HG03103 (cell line): ENCODE measurements at regions not wholly inside any gene's neighbourhood (a gene's known extent, or its start where the extent isn't known, plus 50 kb on each side); places are given as distances from the start of the nearest gene placed in this dataset.
"Not testable (repeated sequence)": the region's sequence is repeated elsewhere in the genome, so short reads cannot be mapped to it uniquely, and the experiment has no call there.

ENCODE experiments used
- ATAC-seq: cut with Tn5 transposase; IDR thresholded peaks from one replicate; pipeline ENCODE4 v1.9.1; 2021; ENCODE audit warnings: low read depth; ENCODE audit not compliant: unreplicated experiment

DNA sequence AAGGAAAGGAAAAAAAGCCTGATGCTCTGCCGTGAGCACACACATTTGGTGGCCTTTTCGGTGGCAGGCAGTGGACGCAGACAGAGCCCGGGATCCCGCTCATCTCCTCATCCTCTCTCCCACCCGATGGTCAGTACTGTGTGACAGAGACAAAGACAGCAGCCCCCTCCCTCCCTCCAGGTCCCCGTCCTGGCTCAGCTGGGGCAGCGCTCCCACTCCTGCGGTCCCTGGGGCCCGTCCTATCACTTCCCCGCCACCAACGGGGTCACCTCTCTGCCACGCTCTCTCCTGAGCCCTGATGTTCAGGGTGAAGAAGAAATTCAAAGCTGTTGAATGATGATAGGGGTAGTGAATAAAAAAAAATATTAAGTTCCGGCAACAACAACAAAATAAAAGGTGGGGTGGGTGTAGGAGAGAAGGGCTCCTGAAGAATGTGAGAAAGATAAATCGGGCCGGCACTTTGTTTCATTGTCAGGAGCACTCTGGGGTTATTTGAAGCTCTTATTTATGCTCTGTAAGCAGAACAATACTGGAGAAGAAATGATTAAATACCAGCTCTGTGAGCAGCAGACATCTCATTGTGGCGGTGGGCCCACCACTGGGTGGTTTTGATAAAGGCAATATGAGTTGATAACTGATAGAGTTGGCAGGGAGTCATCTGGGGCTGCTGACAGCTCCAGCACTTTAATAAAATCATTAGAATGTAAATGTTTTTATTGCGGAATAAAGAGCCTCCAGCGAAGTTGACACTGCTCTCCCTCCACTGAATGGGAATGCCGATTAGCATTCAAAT, 417.7 kb downstream of the IRX1 start:
- ATAC-seq, result no peak

- ATAC-seq, result no peak
These were observed 420.1 kb downstream of the IRX1 start for GRCh38 chr5:4015709-4016108.

DNA sequence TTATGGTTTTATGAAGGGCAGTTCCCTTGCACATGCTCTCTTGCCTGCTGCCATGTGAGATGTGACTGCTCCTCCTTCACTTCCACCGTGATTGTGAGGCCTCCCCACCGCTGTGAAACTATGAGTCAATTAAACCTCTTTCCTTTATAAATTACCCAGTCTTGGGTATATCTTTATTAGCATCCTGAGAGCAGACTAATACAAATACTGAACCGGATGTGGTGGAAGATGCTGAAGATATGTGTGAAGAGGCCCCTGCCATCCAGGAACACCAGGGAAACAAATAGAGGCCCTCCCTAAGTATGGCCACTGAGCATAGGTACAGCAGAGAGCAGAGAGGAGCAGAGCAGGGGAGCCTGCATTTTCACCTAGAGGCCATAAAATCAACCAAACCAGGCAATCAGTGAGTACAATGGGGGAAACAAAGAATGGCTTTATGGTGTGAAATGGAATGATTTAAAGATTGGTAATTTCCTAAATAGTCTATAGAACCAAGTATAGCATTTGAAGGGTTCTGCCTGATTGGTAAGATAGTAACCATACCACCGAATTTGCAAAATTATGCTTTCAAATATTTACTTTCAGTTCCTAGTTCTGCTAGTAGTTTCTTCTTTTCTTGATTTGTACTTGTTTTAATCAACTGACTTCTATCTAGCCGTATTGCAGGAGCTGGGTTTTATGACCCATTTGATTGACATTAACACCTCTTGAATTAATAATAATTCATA, 421.6 kb downstream of the IRX1 start:
- no peak for ATAC-seq

- no peak for ATAC-seq
These were observed 422.4 kb downstream of the IRX1 start for GRCh38 chr5:4018007-4018406.

- no peak for ATAC-seq
These were observed 423.6 kb downstream of the IRX1 start for GRCh38 chr5:4019009-4019769.

DNA sequence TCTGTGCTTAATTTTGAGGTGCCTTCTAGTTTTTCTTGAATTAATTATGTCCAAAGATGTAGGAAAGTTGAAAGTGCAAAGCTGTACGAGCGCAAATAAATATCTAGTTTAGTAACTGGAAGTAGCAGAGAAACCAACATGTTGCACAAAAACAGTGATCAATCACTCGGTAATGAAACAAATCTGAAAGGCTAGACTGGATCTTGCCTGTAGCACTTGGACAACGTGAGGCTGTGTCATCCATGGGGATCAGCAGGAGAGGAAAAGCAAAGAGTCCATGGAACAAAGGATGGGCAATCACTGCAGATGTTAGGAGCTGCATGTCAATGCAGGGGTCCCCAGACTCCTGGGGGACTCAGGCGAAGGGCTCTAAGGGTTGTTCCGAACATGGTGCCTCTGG, 424.2 kb downstream of the IRX1 start:
- no peak for ATAC-seq

GRCh38 chr5:4020400-4020799, 424.8 kb downstream of the IRX1 start:
- no peak for ATAC-seq

DNA sequence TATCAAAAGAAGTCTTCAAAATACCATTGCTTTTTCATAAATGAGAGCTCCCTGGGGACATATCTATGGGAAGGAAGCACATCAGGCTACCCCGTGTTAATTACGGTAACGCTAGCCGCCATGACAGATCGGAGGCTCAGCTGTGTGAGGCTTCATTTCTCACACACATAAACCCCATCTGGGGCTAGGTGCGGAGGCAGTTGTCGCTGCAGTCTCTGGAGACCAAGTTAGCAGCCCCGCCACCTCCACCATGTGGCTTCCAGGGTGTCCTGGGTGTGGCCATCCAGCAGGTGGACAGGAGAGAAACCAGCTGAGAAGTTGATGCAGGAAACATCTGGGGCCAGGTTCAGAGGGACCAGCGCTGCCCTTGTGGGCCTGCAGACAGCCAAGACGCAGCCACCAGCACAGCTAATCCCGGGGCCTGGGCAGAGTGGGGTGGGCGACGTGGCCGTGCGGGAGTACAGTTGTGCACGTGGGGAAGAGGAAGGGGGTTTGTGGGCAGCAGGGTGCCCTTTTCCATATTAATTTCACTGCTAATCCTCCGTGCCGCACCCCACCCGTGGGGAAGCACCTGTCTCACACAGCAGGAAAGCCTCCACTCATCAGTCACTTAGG, 426.5 kb downstream of the IRX1 start:
- ATAC-seq, result no peak

DNA sequence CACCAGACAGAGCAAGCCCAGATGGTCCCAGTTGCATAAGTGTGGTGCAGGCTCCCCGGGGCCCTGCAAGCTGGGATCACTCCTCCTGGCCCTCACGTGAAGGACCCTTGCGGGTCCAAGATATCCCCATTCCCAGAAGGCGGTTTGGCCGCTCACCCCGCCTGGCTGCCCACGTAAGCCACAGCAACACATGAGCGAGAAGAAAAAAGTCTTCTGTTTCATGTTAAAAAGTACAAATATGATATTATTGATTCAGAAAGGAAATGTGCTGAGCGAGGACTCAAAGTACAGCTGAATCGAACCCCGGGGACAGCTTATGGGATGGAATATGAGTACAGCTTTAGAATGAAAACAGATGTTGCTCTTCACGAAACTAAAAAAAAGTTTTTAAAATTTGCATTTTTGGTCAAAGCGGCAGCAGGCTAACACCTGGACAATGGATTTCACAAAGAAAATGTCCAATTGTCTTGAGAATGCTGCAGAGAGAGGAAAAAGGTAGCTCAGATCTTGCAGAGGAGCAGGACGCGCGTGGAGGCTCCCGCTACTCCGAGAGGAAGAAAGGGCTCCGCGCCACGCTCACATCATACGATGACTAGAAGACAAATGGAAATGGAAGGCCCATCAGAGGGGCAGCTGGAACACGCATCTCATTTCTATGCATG, 427.6 kb downstream of the IRX1 start:
- no peak for ATAC-seq

DNA sequence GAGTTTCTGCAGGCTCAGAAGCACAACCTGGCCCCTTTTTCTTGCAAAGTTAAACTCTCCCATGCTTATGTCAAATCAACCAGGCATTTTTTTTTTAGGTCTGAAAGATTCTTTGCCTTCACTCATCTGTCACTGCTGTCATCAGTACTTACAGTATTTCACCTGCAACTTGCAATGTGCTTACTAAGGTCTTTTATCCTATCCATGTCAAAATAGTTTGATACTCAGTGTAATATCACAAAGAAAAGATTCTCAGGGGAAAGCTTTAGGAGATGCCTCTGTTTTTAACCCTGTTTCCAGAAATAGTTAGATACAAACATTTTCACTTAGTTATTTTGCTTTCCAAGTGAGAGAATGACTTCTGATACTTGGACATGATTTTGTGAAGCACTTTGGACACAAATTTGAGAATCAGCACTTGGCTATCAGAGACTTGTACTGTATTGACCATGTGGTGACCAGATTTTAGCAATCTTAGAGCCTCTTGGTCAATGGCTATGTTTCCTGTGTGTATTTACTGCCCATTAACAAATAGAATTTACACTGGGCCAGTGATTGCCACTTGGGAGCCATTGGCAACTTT, 428.2 kb downstream of the IRX1 start:
- ATAC-seq, result no peak

DNA sequence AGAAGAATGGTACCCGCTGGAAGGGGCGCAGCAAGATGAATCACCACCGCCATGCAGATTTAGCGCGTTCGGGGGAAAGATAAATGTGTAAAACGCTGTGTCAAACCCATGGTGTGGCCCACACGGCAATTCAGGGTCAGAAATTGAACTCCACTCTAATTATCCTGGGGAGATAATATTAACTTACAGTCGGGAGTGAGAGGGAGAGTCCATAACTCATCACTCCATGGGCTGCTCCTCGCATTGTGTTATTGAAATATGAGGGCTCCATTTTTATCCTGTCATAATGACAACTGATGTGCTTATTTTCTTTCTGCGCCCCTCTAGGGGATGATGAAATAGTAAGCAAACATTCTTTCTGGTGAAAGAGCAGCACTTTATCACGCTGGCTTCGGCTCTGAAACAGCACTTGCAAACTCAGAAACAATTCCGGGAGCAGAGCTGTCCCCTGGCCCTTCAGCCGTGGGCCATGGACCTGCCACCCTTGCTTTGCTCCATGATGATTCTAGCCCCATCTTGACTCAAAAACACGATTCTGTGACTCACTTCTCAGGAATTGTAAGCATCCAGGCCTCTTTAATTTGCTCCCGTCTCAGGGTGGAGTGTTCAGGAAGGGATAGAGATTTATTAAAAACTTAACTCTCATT, 431.6 kb downstream of the IRX1 start:
- ATAC-seq, result no peak

- ATAC-seq, result no peak
These were observed 432.8 kb downstream of the IRX1 start for GRCh38 chr5:4028384-4028783.

GRCh38 chr5:4033546-4033945, 437.9 kb downstream of the IRX1 start:
- not testable (repeated sequence) for ATAC-seq

- no peak for ATAC-seq
These were observed 441.2 kb downstream of the IRX1 start for GRCh38 chr5:4036861-4037260.

GRCh38 chr5:4038994-4039393, 443.4 kb downstream of the IRX1 start:
- no peak for ATAC-seq

- ATAC-seq, result no peak
These were observed 446.7 kb downstream of the IRX1 start for GRCh38 chr5:4042311-4042710.

DNA sequence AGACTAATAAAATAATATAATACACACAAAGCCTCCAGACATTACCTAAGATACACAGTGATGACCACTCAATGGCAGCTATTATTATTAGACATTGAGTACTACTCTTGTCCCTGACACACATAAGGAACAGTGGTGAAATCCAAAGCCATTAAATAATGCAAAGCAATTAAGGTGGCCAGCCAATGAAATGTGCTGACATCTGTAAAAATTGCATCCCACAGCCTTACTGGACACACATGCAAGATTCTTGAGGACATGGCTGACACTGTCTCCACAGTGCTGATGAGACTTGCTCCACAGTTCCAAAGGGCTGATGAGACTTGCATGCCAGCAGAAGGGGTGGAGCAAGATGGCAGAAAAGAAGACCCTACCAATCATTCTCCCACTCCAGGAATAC, 447.5 kb downstream of the IRX1 start:
- no peak for ATAC-seq

GRCh38 chr5:4044881-4045280, 449.2 kb downstream of the IRX1 start:
- ATAC-seq, result no peak

DNA sequence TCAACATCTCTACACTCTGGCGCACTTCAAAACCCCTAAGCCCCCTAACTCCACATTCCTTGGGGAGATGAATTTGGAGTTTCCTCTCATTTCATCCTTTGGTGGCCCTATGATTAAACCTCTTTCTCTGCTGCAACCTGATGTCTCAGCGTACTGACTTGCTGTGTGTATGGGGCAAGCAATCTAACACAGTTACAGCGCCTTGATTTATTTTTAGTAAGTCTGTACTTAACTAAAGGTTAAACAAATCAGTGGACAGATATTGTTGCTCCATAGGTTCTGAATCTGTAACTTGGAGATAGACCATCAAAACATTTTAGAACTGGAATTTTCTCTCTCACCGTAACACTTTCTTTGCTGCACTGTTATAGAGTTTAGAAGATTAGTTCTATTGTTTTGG, 452.8 kb downstream of the IRX1 start:
- ATAC-seq, result no peak

GRCh38 chr5:4050203-4050602, 454.6 kb downstream of the IRX1 start:
- no peak for ATAC-seq
